ENCODE measurements at regions not wholly inside any gene's neighbourhood (a gene's known extent, or its start where the extent isn't known, plus 50 kb on each side); places are given as distances from the start of the nearest gene placed in this dataset.
"Not testable (repeated sequence)": the region's sequence is repeated elsewhere in the genome, so short reads cannot be mapped to it uniquely, and the experiment has no call there.

DNA sequence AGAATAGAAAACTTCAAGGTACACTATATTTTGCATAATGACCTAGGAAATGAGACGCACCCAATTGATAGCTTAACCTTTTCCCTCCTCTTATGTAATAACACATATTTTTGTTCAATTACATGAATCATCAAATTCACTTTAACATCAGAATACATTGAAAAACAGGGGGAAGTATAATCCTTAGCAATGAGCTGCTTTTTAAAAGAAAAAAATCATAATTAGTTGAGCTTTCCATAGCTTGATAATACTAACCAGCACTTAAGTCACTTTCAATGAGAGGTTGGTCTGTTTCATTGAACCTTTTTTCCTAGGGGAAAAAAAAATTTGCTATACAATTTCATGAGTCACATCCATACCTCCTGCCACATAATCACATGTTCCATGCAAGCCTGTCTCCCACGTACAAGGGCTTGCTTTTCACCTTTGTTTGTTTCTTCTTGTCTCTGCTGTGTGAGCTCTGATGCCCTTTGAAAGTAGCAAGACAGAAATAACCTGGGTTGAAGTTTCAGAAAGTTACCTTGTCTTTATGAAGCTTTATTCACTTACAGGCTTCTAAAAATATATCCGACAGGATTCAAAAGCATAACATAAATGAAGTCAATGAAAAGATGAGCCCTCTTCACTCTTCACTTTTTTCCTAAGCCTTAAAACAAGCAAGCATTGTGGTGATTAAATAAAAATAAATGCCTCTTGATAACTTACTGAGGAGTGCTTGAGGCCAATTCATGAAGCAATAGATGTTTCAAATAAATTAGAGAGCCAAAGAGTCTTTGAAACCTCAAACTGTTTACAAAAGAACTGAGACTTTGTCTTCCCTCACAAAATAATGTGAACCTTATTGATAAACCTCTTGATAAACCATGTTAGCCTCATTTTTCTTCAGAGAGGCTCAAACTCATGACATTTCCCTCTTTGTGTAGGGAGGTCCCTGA is 108.5 kb downstream of the FEM1C start:
- DNase-seq, result no peak

DNA sequence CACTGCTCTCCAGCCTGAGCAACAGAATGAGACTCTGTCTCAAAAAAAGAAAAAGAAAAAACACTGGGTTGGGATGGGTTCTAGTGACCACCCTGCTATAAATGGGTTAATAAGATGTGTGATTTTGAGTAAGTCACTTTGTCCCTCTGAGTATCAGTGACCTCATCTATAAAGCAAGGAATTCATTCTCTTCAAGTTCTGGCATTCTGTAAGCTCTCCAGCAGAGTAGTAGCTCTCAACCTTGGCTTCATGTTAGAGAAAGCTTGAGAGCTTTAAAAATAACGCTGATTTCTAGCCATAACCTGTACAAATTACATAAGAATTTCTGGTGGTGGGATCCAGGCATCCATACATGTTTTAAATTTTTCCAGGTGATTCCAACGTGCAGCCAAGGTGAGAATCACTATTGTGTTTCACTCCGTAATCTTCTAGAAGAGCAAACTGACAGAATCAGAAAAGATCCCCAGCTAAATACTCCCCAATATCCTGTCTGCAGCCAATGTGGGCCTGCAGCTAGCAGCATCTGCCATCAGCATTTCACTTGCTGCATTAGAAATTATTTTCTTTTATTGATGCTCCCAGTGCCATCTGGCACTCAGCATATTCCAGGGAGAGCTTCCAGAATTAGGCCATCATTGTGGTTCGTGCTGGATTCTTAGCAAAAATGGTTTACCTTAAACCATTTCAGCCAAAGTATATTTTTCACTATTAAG is 109.4 kb downstream of the FEM1C start:
- DNase-seq, result no peak

DNA sequence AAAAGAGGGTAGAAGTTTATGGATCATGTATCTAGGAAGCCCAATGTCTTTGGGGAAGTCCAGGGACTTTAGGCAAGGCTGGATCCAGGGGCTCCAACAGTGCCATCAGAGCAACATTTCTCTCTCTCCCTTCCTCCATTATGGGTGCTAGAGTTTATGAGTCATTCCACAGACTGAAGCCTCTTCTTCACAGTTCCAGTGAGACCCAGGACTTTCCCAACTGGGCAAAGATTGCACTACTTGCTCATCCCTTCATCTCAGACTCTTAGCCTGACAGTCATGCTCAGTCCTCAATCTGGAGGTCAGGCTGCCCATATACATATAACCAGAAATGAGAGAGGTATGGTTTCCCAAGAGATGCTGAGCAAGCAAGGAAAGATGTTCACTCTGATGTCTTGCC is 110.7 kb downstream of the FEM1C start:
- no peak for DNase-seq

DNA sequence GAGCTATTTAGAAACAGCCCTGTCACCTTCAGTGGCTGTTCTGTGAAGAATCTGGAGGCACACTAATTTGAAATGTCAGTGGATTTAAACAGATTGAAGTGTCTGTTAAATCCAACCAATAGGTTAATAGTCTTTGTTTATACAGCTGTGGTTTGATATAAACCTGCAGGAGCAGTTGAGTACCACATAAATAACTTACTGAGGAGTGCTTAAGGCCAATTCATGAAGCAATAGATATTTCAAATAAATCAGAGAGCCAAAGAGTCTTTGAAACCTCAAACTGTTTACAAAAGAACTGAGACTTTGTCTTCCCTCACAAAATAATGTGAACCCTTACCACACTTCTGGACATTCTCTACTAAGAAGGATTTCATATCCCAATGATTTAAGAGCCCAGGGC is 111.9 kb downstream of the FEM1C start:
- peak; percentile 42 for DNase-seq

GRCh38 chr5:115431116-115431515 is 113.5 kb downstream of the FEM1C start:
- DNase-seq, result no peak

GRCh38 chr5:115430374-115430773 is 114.2 kb downstream of the FEM1C start:
- no peak for DNase-seq

DNA sequence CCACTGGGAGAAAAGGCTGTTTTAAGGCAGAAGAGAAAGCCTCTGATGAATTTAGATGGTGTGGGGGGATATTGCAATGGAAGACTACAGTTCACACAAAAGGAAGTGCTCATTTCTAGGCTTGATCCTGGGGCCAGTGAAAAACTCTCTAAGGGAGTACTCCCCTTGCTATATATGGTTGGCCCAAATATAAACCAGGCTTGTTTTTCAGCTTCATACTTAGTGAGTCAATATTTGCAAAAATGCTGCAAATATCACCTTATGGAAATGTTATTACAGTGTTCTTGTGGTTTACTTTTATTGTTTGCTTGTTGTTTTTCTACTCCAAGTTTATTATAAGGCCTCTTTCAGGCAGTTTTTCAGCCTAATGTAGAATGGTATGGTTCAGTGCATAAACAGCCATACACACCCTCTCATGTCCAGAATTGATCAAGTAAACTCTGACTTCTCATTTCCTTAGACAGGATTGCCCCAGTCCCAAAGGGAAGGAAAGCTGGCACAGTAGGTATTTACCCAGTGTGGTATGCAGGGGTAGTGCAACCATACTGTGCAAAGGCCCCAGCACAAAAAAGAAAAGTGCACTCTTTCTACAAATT is 115.1 kb downstream of the FEM1C start:
- DNase-seq, result no peak

DNA sequence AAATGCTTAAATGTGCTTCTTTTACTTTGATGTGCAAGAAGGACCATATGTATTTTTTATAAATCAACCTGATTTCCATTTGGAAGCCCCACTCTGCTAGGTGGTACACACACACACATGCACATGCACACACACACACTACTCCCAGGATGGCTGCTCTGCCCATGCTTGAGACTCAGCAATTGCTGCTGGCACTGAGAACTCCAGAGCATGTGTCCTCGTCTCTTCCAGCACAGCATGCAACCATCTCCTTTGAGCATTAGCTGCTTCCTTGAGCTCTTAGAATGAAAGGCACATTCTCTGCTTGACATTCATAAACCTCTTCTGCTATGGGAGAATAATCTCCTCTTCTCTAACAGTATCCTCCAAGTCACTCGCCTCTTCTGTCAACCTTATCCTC is 115.9 kb downstream of the FEM1C start:
- no peak for DNase-seq

DNA sequence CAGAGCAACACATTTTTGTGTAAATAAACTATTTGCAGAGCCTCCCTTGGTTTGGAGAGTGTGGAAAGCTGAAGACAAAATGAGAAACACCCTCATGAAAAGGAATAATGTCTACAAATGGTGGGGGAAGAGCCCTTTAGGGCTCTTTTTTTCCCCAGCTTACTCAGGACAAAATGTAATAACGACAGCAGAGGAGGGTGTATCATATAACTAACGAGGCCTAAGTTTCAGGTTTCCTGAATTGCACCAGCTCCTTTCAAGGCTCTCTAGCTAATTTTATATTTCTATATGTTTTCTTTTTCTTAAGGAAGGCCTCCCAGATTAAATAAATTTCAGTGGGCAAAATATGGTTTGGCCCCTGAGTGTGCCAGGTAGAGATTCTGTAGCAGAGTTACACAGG is 116.3 kb downstream of the FEM1C start:
- DNase-seq, result no peak

DNA sequence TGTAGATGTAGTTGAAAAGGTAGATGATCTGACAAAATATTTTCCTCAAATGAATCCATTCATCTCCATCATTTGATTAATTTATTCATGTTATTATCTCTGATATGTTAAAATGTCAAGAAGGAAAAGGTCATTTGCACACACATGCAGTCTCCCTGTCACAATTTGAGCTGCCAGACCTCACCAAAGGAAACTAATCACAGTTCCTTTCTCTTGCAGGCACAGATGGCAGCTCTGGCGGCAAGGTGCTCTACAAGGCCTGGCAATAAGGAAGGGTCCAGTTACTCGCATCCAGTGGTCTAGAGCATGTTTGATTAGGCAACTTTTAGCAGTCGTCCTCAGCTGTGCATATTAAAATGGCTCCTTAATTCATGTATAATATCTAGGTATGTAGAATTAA is 120.1 kb downstream of the FEM1C start:
- no peak for DNase-seq

- DNase-seq, result no peak
Observed at GRCh38 chr5:115424030-115424429, 120.5 kb downstream of the FEM1C start.

DNA sequence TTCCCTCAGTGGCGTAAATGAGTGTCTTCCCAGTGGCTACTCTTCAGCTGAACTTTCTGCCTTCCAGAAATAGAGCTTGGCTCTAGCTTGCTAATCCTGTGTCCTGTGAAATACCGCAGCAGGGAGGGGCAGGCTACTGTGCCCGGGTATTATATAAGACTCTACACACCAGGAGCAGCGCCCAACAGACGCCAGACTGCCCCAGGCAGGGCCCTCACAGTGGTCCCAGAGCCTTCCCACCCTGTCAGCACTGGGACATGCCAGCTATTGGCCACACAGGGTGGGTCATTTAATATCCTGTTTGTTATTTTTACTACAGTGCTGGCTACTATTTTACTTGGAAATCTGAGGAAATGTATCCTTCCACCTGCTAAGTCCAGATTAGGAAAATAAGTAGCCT is 121.0 kb downstream of the FEM1C start:
- no peak for DNase-seq

DNA sequence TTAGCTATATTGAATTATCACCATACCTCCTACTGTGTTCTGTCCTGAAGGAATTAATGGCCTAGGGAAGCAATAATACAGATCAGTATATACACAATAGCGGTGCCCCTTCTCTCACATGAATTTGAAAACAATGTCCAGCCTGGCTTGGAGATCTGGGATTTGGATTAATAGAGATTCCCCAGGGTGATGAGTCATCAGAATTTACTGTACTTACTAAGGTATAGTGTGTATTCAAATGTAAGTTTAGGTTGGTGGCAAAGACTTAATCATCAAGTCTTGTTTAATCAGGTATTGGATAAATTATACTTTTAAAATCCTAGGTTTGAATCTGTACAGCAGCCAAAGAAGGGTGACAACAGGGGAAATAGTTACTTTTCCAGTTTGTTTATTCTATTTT is 121.5 kb downstream of the FEM1C start:
- no peak for DNase-seq

DNA sequence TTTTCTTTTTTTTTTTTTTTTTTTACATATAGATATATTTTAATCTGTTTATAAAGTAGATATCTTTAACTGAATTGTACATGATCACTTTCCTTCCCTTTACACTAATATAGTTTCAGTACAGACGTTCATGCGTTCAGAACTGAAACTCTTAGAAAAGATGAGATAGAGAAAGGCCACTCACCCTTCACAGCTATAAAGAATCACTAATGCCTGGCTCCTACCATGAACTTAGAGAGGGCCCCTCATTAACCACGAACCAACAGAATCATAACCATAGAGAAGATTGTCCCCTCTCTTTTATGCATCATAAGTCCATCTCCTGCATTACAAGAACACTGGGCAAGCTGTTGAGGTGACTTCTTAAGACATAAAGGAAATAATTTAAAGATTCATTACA is 123.8 kb downstream of the FEM1C start:
- DNase-seq, result not testable (repeated sequence)

DNA sequence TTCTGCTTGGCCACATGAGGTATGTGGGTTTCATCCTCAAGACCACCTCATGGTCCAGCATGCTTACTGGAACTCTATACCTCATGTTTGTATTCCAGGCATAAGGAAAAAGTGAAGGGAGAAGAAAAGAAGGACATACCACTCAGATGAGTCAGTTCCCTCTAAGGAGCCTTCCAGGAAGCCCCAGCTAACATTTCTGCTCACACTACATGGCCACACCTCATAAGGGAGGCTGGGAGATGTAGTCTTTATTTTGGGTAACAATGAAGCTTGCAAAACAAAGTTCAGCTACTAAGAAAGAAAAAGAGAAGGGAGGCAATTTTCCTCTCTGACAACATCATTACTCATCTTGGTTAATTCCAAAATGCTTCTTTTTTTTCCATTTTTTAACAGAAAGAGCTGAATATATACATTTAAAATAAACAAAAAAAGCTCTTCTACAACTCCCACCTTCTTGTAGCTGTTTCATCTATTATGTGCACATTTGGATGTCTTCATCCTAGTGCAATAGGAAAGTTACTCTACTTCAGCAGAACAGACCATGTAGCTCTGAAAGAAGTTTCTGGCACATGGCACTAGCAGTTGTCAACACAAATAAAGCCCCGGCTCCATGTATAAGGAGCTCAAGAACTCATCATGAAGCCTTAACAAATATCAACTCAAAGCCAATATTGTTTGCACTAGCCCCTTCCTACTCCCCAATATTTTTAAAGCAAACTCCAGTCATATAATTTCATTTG is 123.6 kb upstream of the CCDC112 start:
- DNase-seq, result no peak

- DNase-seq, result peak; percentile 94
Observed at GRCh38 chr5:115418788-115419187, 122.3 kb upstream of the CCDC112 start.

DNA sequence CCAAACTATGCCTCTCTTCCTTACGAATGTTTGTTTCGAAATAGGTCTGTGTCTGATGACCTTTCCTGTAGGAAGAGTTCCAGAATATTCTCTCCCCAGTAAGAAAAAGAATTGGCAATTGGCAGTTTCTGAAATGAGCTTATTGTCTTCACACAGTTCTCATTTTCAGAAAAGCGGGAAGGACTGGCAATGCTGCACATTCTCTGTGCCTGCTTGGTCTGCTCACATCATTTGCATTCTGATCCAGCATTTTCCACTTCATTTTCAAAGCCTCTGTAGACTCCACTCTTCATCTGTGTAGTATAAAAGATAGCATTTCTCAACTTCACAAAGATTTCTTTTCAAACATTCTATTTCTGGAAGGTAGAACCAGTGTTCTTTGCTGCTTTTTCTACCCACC is 120.6 kb upstream of the CCDC112 start:
- no peak for DNase-seq

GRCh38 chr5:115415143-115415491 is 118.7 kb upstream of the CCDC112 start:
- DNase-seq, result peak; percentile 79

GRCh38 chr5:115414406-115415142 is 118.1 kb upstream of the CCDC112 start:
- DNase-seq, result no peak

DNA sequence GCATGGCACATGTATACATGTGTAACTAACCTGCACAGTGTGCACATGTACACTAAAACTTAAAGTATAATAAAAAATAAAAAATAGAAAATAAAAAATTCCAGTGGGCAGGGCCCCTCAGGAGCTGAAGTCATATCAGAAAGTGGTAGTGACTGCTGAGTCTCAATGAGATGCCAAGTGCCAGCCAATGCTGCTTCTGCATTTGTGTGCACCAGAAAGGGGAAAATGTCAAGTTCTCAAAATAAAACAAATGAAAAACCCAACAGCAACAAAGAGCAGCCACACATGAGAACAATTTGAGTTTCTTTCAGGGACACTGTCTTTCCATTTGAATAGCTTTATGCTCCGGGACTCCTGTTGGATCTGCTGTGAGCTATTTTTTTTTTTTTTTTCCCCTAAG is 117.2 kb upstream of the CCDC112 start:
- no peak for DNase-seq

- DNase-seq, result no peak
Observed at GRCh38 chr5:115409094-115409493, 112.6 kb upstream of the CCDC112 start.

DNA sequence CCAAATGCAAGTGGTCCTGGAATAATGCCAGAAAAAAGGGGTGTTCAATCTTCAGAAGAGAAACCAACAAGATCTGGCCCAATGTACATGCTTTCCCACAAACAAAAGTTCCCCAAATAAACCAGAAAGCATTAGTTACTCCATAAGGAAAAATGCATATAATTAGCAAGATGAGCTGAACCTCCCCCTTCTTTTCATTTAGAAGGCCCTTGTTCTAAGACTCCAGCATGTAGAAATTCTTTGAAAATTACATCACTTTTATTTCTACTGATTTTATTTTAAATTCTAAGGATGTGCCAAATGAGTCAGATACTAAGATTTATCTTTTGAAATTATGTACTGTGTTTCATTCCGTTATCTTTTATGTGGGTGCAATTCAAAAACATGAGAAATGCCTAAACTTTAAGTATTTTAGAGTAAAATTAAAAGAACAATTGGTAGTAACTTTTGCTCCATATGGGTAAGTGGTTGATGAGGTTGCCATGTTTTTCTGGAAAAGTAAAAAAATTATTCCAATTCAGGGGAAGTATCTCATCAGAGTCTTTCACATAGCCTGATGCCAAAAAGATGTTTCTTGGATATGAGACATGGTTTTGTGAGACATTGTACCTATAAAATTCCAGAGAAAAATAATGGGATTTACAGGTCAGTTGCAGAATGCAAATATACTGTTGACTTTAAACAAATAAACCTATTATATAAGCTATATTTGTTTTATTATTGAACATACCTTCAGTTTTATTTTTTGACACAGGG is 106.5 kb upstream of the CCDC112 start:
- no peak for DNase-seq
